ENCODE measurements at regions not wholly inside any gene's neighbourhood (a gene's known extent, or its start where the extent isn't known, plus 50 kb on each side); places are given as distances from the start of the nearest gene placed in this dataset.

GRCh38 chr13:78393286-78394142, 209.8 kb downstream of the POU4F1 start:
- Histone ChIP-seq H3K27me3 (ENCODE audit: control insufficient read depth in 1 of 2, insufficient read depth in 2 of 2, low read length in 2 of 2) (no peaks in the 10 kb centered on the region), H3K27ac (ENCODE audit: extremely low read length, insufficient read depth, low read length) (no peak overlapping the region), H3K79me2 (ENCODE audit: insufficient read depth, low read length) (no peaks in the 10 kb centered on the region), H3K4me1 (ENCODE audit: insufficient read depth, low read length) (no peaks in the 10 kb centered on the region), H3K9ac (ENCODE audit: insufficient read depth, low read depth, low read length) (no peak overlapping the region), H3K36me3 (replicated peaks in 1 of 2; ENCODE audit: control insufficient read depth in 1 of 2, insufficient read depth in 2 of 2, low read length in 2 of 2) (no peaks in the 10 kb centered on the region), H3K4me3 (replicated peaks in 1 of 3; ENCODE audit: insufficient read depth in 1 of 3, low read depth in 2 of 3, low read length in 3 of 3) (no peak overlapping the region), H3K4me2 (ENCODE audit: low read depth, low read length) (no peak overlapping the region), H2AFZ (ENCODE audit: low read length) (no peak overlapping the region), H4K20me1 (ENCODE audit: insufficient read depth, low read length) (no peaks in the 10 kb centered on the region), H3K9me3 (ENCODE audit: low read length) (0 out of 2 replicates have a peak, but pooled peaks cover 3% of the 10 kb centered on the region)
- TF ChIP-seq ZNF574 (CRISPR knock-in tag; IDR thresholded peaks at IDR 0.05) (no peak), CEBPG (CRISPR knock-in tag; IDR thresholded peaks at IDR 0.05) (no peak), ZKSCAN1 (IDR thresholded peaks at IDR 0.05; ENCODE audit: low read length) (no peak), ZNF737 (CRISPR knock-in tag; IDR thresholded peaks at IDR 0.05; ENCODE audit: borderline replicate concordance) (no peak), KMT2B (CRISPR knock-in tag; IDR thresholded peaks at IDR 0.05) (no peak)
- ChIA-PET CTCF (ENCODE audit: low intra/inter-chr PET ratio, low total read pairs) (no interaction called here), POLR2A (no interaction called here)
- in situ Hi-C loops (cut with HindIII; ENCODE audit: extremely low pct_ligation_motif_present, low pct_unique_long_range_greater_than_20kb) = no loop called here
- ATAC-seq = no peak
- no TSS peak for BruUV-seq (replicated peaks)
- WGBS (ENCODE audit: low lambda C conversion rate) = 10% methylated on average over 4 of the region's 4 CpGs
- no peak for DNase-seq (ENCODE audit: low spot score)
- no peak for FAIRE-seq
- intact Hi-C loops (cut with micrococcal nuclease; ENCODE audit: unreplicated experiment) = no loop called here

- in situ Hi-C loops (cut with HindIII; ENCODE audit: extremely low pct_ligation_motif_present, low pct_unique_long_range_greater_than_20kb) (no loop called here), intact Hi-C loops (cut with micrococcal nuclease; ENCODE audit: unreplicated experiment) (no loop called here)
- Histone ChIP-seq H2AFZ (ENCODE audit: low read length) (no peak overlapping the region), H3K4me3 (replicated peaks in 1 of 3; ENCODE audit: insufficient read depth in 1 of 3, low read depth in 2 of 3, low read length in 3 of 3) (no peak overlapping the region), H3K4me2 (ENCODE audit: low read depth, low read length) (no peak overlapping the region), H3K36me3 (replicated peaks in 1 of 2; ENCODE audit: control insufficient read depth in 1 of 2, insufficient read depth in 2 of 2, low read length in 2 of 2) (no peaks in the 10 kb centered on the region), H3K79me2 (ENCODE audit: insufficient read depth, low read length) (no peaks in the 10 kb centered on the region), H3K27ac (ENCODE audit: extremely low read length, insufficient read depth, low read length) (no peak overlapping the region), H3K9ac (ENCODE audit: insufficient read depth, low read depth, low read length) (no peak overlapping the region), H4K20me1 (ENCODE audit: insufficient read depth, low read length) (no peaks in the 10 kb centered on the region), H3K27me3 (ENCODE audit: control insufficient read depth in 1 of 2, insufficient read depth in 2 of 2, low read length in 2 of 2) (no peaks in the 10 kb centered on the region), H3K9me3 (ENCODE audit: low read length) (no peaks in the 10 kb centered on the region), H3K4me1 (ENCODE audit: insufficient read depth, low read length) (no peaks in the 10 kb centered on the region)
- POLR2A ChIA-PET = no interaction called here
- ATAC-seq (no peak), FAIRE-seq (no peak), DNase-seq (ENCODE audit: low spot score) (no peak)
- 0% methylated on average over 1 of the region's 1 CpG for WGBS (ENCODE audit: low lambda C conversion rate)
- CTCF ChIA-PET (ENCODE audit: low intra/inter-chr PET ratio, low total read pairs) = no interaction called here
- no TSS peak for BruUV-seq (replicated peaks)
- TF ChIP-seq ZNF644 (CRISPR knock-in tag; IDR thresholded peaks at IDR 0.05; ENCODE audit: low read depth) (no peak), ZNF543 (CRISPR knock-in tag; IDR thresholded peaks at IDR 0.05) (no peak), JUND (CRISPR knock-in tag; IDR thresholded peaks at IDR 0.05) (no peak), TERF1 (CRISPR knock-in tag; IDR thresholded peaks at IDR 0.05) (no peak), ZNF724P (CRISPR knock-in tag; IDR thresholded peaks at IDR 0.05; ENCODE audit: borderline replicate concordance) (no peak), DNMT3B (CRISPR knock-in tag; conservative IDR thresholded peaks at IDR 0.05) (no peak), REPIN1 (CRISPR knock-in tag; IDR thresholded peaks at IDR 0.05; ENCODE audit: borderline replicate concordance, low read depth) (no peak), HMG20A (CRISPR knock-in tag; IDR thresholded peaks at IDR 0.05; ENCODE audit: borderline replicate concordance) (no peak), PPARG (CRISPR knock-in tag; conservative IDR thresholded peaks at IDR 0.05) (no peak)
These were observed 219.5 kb downstream of the POU4F1 start for GRCh38 chr13:78383899-78384298.

Data from HepG2 (cell line).